ENCODE measurements at regions not wholly inside any gene's neighbourhood (a gene's known extent, or its start where the extent isn't known, plus 50 kb on each side); places are given as distances from the start of the nearest gene placed in this dataset.

DNA sequence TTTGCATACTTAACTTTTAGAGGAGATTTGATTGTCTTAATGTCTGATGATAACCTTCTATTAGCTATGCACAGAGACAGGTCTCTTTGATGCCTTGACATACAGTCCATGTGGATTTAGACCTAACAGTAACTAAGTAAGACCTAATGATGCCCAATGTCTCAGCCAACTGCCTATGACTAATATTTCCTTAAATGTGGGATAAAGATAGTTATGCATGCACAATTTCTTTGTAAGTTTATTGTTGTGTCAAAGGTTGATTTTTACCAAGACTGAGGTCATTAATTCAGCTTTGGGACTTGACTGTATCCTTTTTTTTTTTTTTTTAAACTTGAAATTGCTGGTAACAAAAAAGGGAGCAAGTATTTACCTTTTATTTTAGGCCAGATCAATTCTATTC lies 450.0 kb downstream of the HAO1 start:
- H3K4me1 ChIP-seq (ENCODE audit: control insufficient read depth in 1 of 2, extremely low read depth in 1 of 2, insufficient read depth in 2 of 2, low read length in 2 of 2), result no peaks in the 10 kb centered on the region
- H3K36me3 Mint-ChIP-seq, result no peaks in the 10 kb centered on the region
- peaks cover 15 to 29% (median 22%) of the 10 kb centered on the region in 3 donors for H3K9me3 Mint-ChIP-seq
- no peak overlapping the region for H3K27ac Mint-ChIP-seq
- no peaks in the 10 kb centered on the region for H3K27me3 ChIP-seq (replicated peaks in 1 of 2; ENCODE audit: control insufficient read depth in 2 of 2, extremely low read depth in 1 of 2, insufficient read depth in 2 of 2, low read length in 1 of 2)
- ATAC-seq (replicated peaks in 1 of 4) (no peak), DNase-seq (no peak)
- ChIA-PET POLR2A (no interaction called here), CTCF (no interaction called here)
- H3K4me1 Mint-ChIP-seq, result no peaks in the 10 kb centered on the region
- H3K9me3 ChIP-seq, result no peaks in the 10 kb centered on the region
- H3K27ac ChIP-seq (ENCODE audit: low read length), result no peak overlapping the region
- no peak overlapping the region for H3K4me3 ChIP-seq (ENCODE audit: control insufficient read depth in 1 of 2, extremely low read depth in 1 of 2, low read length in 1 of 2)
- no peaks in the 10 kb centered on the region for H3K36me3 ChIP-seq (ENCODE audit: control insufficient read depth in 2 of 2, extremely low read depth in 1 of 2, insufficient read depth in 1 of 2, low read length in 1 of 2)
- H3K4me3 Mint-ChIP-seq, result no peak overlapping the region
- no peaks in the 10 kb centered on the region for H3K27me3 Mint-ChIP-seq

DNA sequence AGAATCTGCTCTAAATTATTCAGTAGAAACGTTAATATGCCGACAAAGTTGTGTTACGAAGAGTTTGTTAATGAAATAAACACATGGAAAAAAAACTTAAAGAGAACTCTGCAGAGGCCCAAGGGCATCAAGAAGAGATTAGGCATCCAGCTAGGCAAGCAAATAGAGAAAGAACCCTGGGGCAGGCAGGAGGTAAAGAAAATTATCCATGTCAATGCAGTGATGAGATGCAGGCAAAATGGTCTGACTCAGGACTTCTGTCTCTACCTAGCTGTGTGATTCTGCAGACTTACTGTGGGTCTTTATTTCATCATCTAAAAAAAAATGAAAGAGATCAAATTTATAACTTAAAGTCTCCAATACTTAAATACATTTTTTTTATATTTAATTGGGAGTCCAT lies 448.0 kb downstream of the HAO1 start:
- ATAC-seq (replicated peaks in 1 of 4), result no peak
- Histone ChIP-seq H3K27ac (ENCODE audit: low read length) (no peak overlapping the region), H3K36me3 (ENCODE audit: control insufficient read depth in 2 of 2, extremely low read depth in 1 of 2, insufficient read depth in 1 of 2, low read length in 1 of 2) (no peaks in the 10 kb centered on the region), H3K4me1 (ENCODE audit: control insufficient read depth in 1 of 2, extremely low read depth in 1 of 2, insufficient read depth in 2 of 2, low read length in 2 of 2) (no peaks in the 10 kb centered on the region), H3K27me3 (replicated peaks in 1 of 2; ENCODE audit: control insufficient read depth in 2 of 2, extremely low read depth in 1 of 2, insufficient read depth in 2 of 2, low read length in 1 of 2) (no peaks in the 10 kb centered on the region), H3K4me3 (ENCODE audit: control insufficient read depth in 1 of 2, extremely low read depth in 1 of 2, low read length in 1 of 2) (no peak overlapping the region), H3K9me3 (no peaks in the 10 kb centered on the region)
- Mint-ChIP-seq H3K4me3 (no peak overlapping the region), H3K27ac (no peak overlapping the region), H3K27me3 (no peaks in the 10 kb centered on the region), H3K36me3 (no peaks in the 10 kb centered on the region), H3K9me3 (peaks cover 15 to 32% (median 19%) of the 10 kb centered on the region in 3 donors), H3K4me1 (no peaks in the 10 kb centered on the region)
- ChIA-PET POLR2A (no interaction called here), CTCF (no interaction called here)
- 81% methylated on average over 3 of the region's 3 CpGs for WGBS (ENCODE audit: insufficient coverage)
- DNase-seq, result no peak

DNA sequence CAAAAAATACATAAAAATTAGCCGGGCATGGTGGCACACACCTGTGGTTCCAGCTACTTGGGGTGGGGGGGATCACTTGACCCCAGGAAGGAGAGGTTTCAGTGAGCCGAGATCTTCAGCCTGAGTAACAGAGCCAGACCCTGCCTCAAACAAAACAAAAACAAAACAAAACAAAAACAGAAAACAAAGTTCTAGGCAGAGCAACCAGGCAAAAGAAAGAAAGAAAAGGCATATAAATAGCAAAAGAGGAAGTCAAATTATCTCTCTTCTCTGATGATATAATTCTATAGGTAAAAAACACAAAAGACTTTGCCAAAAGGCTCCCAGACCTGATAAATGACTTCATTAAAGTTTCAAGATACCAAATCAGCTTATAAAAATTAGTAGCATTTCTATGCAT lies 446.9 kb downstream of the HAO1 start:
- H3K27ac Mint-ChIP-seq, result no peak overlapping the region
- H3K4me3 ChIP-seq (ENCODE audit: control insufficient read depth in 1 of 2, extremely low read depth in 1 of 2, low read length in 1 of 2), result no peak overlapping the region
- no peaks in the 10 kb centered on the region for H3K9me3 ChIP-seq
- H3K9me3 Mint-ChIP-seq, result peaks cover 15 to 32% (median 17%) of the 10 kb centered on the region in 3 donors
- no peaks in the 10 kb centered on the region for H3K36me3 Mint-ChIP-seq
- no CpG with 5 or more reads among the region's 2 CpGs for WGBS (ENCODE audit: insufficient coverage)
- no peak overlapping the region for H3K27ac ChIP-seq (ENCODE audit: low read length)
- no peak for ATAC-seq (replicated peaks in 1 of 4)
- no peak for DNase-seq
- ChIA-PET POLR2A (no interaction called here), CTCF (no interaction called here)
- no peaks in the 10 kb centered on the region for H3K36me3 ChIP-seq (ENCODE audit: control insufficient read depth in 2 of 2, extremely low read depth in 1 of 2, insufficient read depth in 1 of 2, low read length in 1 of 2)
- H3K4me1 Mint-ChIP-seq, result no peaks in the 10 kb centered on the region
- H3K27me3 Mint-ChIP-seq, result no peaks in the 10 kb centered on the region
- H3K4me3 Mint-ChIP-seq, result no peak overlapping the region
- H3K27me3 ChIP-seq (replicated peaks in 1 of 2; ENCODE audit: control insufficient read depth in 2 of 2, extremely low read depth in 1 of 2, insufficient read depth in 2 of 2, low read length in 1 of 2), result no peaks in the 10 kb centered on the region
- no peaks in the 10 kb centered on the region for H3K4me1 ChIP-seq (ENCODE audit: control insufficient read depth in 1 of 2, extremely low read depth in 1 of 2, insufficient read depth in 2 of 2, low read length in 2 of 2)

DNA sequence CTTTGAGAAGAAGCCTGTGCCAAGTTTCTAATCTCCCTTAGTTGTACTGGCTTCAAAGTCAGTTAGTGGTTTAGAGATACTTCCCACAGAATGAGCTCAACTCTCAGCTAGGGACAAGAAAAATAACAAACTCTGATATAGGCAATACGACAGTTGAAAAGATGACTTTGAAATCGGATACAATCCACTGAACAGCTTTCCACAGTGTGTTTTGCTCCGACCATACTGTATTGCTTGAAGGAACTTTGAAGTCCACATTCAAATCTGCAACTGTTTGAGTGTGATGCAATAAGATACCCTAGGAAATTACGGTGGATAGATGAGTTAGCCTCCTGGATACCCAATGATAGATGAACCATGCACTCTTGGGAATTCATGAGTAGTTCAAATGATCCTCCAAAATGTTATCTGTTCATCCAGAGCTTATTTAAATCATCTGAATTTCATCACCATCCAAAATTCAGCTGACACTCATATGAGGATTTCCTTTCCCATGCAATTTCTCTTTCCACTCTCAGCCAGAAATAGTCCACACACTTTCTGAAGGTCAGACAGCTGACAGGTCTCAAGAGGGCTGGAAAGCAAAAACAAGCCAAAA lies 443.8 kb downstream of the HAO1 start:
- H3K27ac ChIP-seq (ENCODE audit: low read length), result no peak overlapping the region
- ATAC-seq (replicated peaks in 1 of 4), result no peak
- Mint-ChIP-seq H3K9me3 (peaks cover 15 to 27% (median 19%) of the 10 kb centered on the region in 3 donors), H3K27me3 (no peaks in the 10 kb centered on the region), H3K27ac (no peak overlapping the region), H3K4me1 (no peaks in the 10 kb centered on the region), H3K4me3 (no peak overlapping the region), H3K36me3 (no peaks in the 10 kb centered on the region)
- no peaks in the 10 kb centered on the region for H3K36me3 ChIP-seq (ENCODE audit: control insufficient read depth in 2 of 2, extremely low read depth in 1 of 2, insufficient read depth in 1 of 2, low read length in 1 of 2)
- H3K4me3 ChIP-seq (ENCODE audit: control insufficient read depth in 1 of 2, extremely low read depth in 1 of 2, low read length in 1 of 2), result no peak overlapping the region
- H3K9me3 ChIP-seq, result no peaks in the 10 kb centered on the region
- POLR2A ChIA-PET, result no interaction called here
- no peak for DNase-seq
- H3K4me1 ChIP-seq (ENCODE audit: control insufficient read depth in 1 of 2, extremely low read depth in 1 of 2, insufficient read depth in 2 of 2, low read length in 2 of 2), result no peaks in the 10 kb centered on the region
- WGBS (ENCODE audit: insufficient coverage), result 95% methylated on average over 3 of the region's 4 CpGs
- CTCF ChIA-PET, result no interaction called here
- no peaks in the 10 kb centered on the region for H3K27me3 ChIP-seq (replicated peaks in 1 of 2; ENCODE audit: control insufficient read depth in 2 of 2, extremely low read depth in 1 of 2, insufficient read depth in 2 of 2, low read length in 1 of 2)

DNA sequence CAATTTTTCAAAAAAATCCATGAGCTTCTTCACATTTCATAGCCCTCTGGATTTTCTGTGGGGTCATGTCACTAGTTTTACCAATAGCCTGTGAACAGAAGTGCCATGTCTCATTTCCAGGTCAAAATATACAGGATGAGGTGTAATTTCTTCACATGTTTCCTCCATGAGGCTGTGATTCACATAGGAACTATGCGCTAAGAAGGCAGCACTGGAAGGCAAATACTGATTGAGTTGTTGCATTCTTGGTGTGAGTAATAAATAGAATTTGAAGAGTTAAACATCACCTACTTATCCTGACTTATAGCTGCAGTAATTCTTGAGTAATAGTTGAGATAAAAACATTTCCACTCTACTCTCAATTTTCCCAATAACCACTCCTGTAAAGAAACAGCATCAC lies 442.3 kb downstream of the HAO1 start:
- H3K36me3 ChIP-seq (ENCODE audit: control insufficient read depth in 2 of 2, extremely low read depth in 1 of 2, insufficient read depth in 1 of 2, low read length in 1 of 2), result no peaks in the 10 kb centered on the region
- H3K9me3 ChIP-seq, result no peaks in the 10 kb centered on the region
- H3K4me3 ChIP-seq (ENCODE audit: control insufficient read depth in 1 of 2, extremely low read depth in 1 of 2, low read length in 1 of 2), result no peak overlapping the region
- Mint-ChIP-seq H3K36me3 (no peaks in the 10 kb centered on the region), H3K4me1 (no peaks in the 10 kb centered on the region), H3K4me3 (no peak overlapping the region), H3K27ac (no peak overlapping the region), H3K27me3 (no peaks in the 10 kb centered on the region), H3K9me3 (peaks cover 12 to 19% (median 16%) of the 10 kb centered on the region in 3 donors)
- ATAC-seq (replicated peaks in 1 of 4) (no peak), DNase-seq (no peak)
- ChIA-PET CTCF (no interaction called here), POLR2A (no interaction called here)
- no peak overlapping the region for H3K27ac ChIP-seq (ENCODE audit: low read length)
- no peaks in the 10 kb centered on the region for H3K27me3 ChIP-seq (replicated peaks in 1 of 2; ENCODE audit: control insufficient read depth in 2 of 2, extremely low read depth in 1 of 2, insufficient read depth in 2 of 2, low read length in 1 of 2)
- no peaks in the 10 kb centered on the region for H3K4me1 ChIP-seq (ENCODE audit: control insufficient read depth in 1 of 2, extremely low read depth in 1 of 2, insufficient read depth in 2 of 2, low read length in 2 of 2)
- WGBS (ENCODE audit: insufficient coverage), result no CpG with 5 or more reads among the region's 1 CpG

DNA sequence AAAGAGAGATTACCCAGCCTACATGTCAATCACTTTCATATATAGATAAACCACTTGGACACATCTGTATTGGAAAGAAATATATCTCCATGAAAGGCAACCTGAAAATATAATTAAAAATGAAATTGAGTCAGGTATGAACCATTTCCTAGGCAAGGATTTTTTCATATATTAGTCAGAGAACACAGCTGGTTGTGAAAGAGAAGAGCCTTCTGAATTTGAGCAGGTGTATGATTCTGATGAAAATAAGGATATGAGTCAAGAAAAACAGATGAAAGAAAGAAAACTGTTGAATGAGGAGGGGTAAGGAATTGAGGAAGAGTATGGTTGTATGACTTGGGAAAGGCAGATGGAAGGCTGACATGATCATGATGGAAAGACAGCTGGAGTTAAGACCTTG lies 441.1 kb downstream of the HAO1 start:
- H3K4me3 ChIP-seq (ENCODE audit: control insufficient read depth in 1 of 2, extremely low read depth in 1 of 2, low read length in 1 of 2), result no peak overlapping the region
- H3K36me3 ChIP-seq (ENCODE audit: control insufficient read depth in 2 of 2, extremely low read depth in 1 of 2, insufficient read depth in 1 of 2, low read length in 1 of 2), result no peaks in the 10 kb centered on the region
- Mint-ChIP-seq H3K4me3 (no peak overlapping the region), H3K27me3 (no peaks in the 10 kb centered on the region), H3K9me3 (peaks cover 4 to 16% (median 8%) of the 10 kb centered on the region in 3 donors), H3K4me1 (no peaks in the 10 kb centered on the region), H3K36me3 (no peaks in the 10 kb centered on the region), H3K27ac (no peak overlapping the region)
- H3K9me3 ChIP-seq, result no peaks in the 10 kb centered on the region
- ChIA-PET CTCF (interaction anchor here in 1 of 2 donors (0.7 kb wide), 1 partner anchor 844 kb away, joined by 3 read pairs; no protein-coding TSS in a partner anchor), POLR2A (no interaction called here)
- no peaks in the 10 kb centered on the region for H3K27me3 ChIP-seq (replicated peaks in 1 of 2; ENCODE audit: control insufficient read depth in 2 of 2, extremely low read depth in 1 of 2, insufficient read depth in 2 of 2, low read length in 1 of 2)
- DNase-seq (no peak), ATAC-seq (replicated peaks in 1 of 4) (no peak)
- H3K27ac ChIP-seq (ENCODE audit: low read length), result no peak overlapping the region
- no peaks in the 10 kb centered on the region for H3K4me1 ChIP-seq (ENCODE audit: control insufficient read depth in 1 of 2, extremely low read depth in 1 of 2, insufficient read depth in 2 of 2, low read length in 2 of 2)

DNA sequence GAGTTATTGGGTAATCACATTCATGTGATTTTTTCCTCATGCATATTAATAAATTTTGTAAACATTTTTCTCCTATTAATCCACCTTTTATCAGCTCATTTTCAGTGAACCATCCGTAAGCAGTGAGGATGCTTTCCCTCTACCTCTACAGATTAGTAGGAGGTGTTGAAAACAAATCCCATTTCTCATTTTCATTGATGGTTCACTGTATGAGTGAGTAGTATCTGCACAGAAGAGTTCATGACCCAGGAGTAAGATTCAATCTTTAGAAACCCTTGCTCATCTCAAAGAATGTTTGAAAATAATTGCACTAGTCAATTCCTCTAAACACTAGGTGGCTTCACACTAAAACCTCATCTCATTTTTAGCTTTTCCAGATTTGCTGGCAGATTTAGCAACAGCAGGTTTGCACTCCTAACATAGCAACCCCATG lies 440.0 kb downstream of the HAO1 start:
- no peaks in the 10 kb centered on the region for H3K9me3 ChIP-seq
- no CpG with 5 or more reads among the region's 1 CpG for WGBS (ENCODE audit: insufficient coverage)
- H3K27ac ChIP-seq (ENCODE audit: low read length), result no peak overlapping the region

More for the DNA sequence above, 440.0 kb downstream of the HAO1 start:
- CTCF ChIA-PET, result no interaction called here
- Histone ChIP-seq H3K36me3 (ENCODE audit: control insufficient read depth in 2 of 2, extremely low read depth in 1 of 2, insufficient read depth in 1 of 2, low read length in 1 of 2) (no peaks in the 10 kb centered on the region), H3K4me1 (ENCODE audit: control insufficient read depth in 1 of 2, extremely low read depth in 1 of 2, insufficient read depth in 2 of 2, low read length in 2 of 2) (no peaks in the 10 kb centered on the region), H3K4me3 (ENCODE audit: control insufficient read depth in 1 of 2, extremely low read depth in 1 of 2, low read length in 1 of 2) (no peak overlapping the region), H3K27me3 (replicated peaks in 1 of 2; ENCODE audit: control insufficient read depth in 2 of 2, extremely low read depth in 1 of 2, insufficient read depth in 2 of 2, low read length in 1 of 2) (no peaks in the 10 kb centered on the region)
- H3K27ac Mint-ChIP-seq, result no peak overlapping the region
- DNase-seq (no peak), ATAC-seq (replicated peaks in 1 of 4) (no peak)
- POLR2A ChIA-PET, result no interaction called here
- H3K27me3 Mint-ChIP-seq, result no peaks in the 10 kb centered on the region
- H3K36me3 Mint-ChIP-seq, result no peaks in the 10 kb centered on the region
- H3K4me1 Mint-ChIP-seq, result no peaks in the 10 kb centered on the region
- peaks cover 0 to 7% (median 4%) of the 10 kb centered on the region in 3 donors for H3K9me3 Mint-ChIP-seq
- no peak overlapping the region for H3K4me3 Mint-ChIP-seq

All from T-cell (primary cell).